ENCODE measurements at regions not wholly inside any gene's neighbourhood (a gene's known extent, or its start where the extent isn't known, plus 50 kb on each side); places are given as distances from the start of the nearest gene placed in this dataset.
A peak's percentile ranks its signal among the peaks of the same experiment; 100 is the strongest.
"Not testable (repeated sequence)": the region's sequence is repeated elsewhere in the genome, so short reads cannot be mapped to it uniquely, and the experiment has no call there.

GRCh38 chr9:96156171-96156974 is 145.6 kb downstream of the HSD17B3 start:
- DNase-seq (ENCODE audit: low spot score), result no peak

- DNase-seq (ENCODE audit: low spot score), result no peak
These were observed 147.9 kb downstream of the HSD17B3 start for GRCh38 chr9:96154081-96154480.

- no peak for DNase-seq (ENCODE audit: low spot score)
These were observed 149.4 kb downstream of the HSD17B3 start for GRCh38 chr9:96152550-96152949.

- DNase-seq (ENCODE audit: low spot score), result no peak
These were observed 151.4 kb downstream of the HSD17B3 start for GRCh38 chr9:96150324-96151227.

- no peak for DNase-seq (ENCODE audit: low spot score)
These were observed 152.3 kb downstream of the HSD17B3 start for GRCh38 chr9:96149533-96150280.

GRCh38 chr9:96148634-96149532 is 153.1 kb downstream of the HSD17B3 start:
- no peak for DNase-seq (ENCODE audit: low spot score)

GRCh38 chr9:96147029-96147428 is 154.9 kb downstream of the HSD17B3 start:
- not testable (repeated sequence) for DNase-seq (ENCODE audit: low spot score)

- peak; percentile 40 for DNase-seq (ENCODE audit: low spot score)
These were observed 160.3 kb downstream of the HSD17B3 start for GRCh38 chr9:96141666-96142065.

- no peak for DNase-seq (ENCODE audit: low spot score)
These were observed 160.9 kb downstream of the HSD17B3 start for GRCh38 chr9:96141128-96141474.

- no peak for DNase-seq (ENCODE audit: low spot score)
These were observed 161.5 kb downstream of the HSD17B3 start for GRCh38 chr9:96140296-96141127.

GRCh38 chr9:96139592-96140295 is 162.2 kb downstream of the HSD17B3 start:
- DNase-seq (ENCODE audit: low spot score), result no peak

- DNase-seq (ENCODE audit: low spot score), result no peak
These were observed 163.4 kb downstream of the HSD17B3 start for GRCh38 chr9:96138616-96139015.

- DNase-seq (ENCODE audit: low spot score), result no peak
These were observed 164.1 kb downstream of the HSD17B3 start for GRCh38 chr9:96137671-96138429.

- DNase-seq (ENCODE audit: low spot score), result no peak
These were observed 164.8 kb downstream of the HSD17B3 start for GRCh38 chr9:96136992-96137670.

- DNase-seq (ENCODE audit: low spot score), result no peak
These were observed 166.2 kb downstream of the HSD17B3 start for GRCh38 chr9:96135753-96136290.

- DNase-seq (ENCODE audit: low spot score), result no peak
These were observed 166.8 kb downstream of the HSD17B3 start for GRCh38 chr9:96135076-96135752.

GRCh38 chr9:96133321-96134021 is 168.5 kb downstream of the HSD17B3 start:
- DNase-seq (ENCODE audit: low spot score), result no peak
